ENCODE measurements at regions not wholly inside any gene's neighbourhood (a gene's known extent, or its start where the extent isn't known, plus 50 kb on each side); places are given as distances from the start of the nearest gene placed in this dataset.
"Not testable (repeated sequence)": the region's sequence is repeated elsewhere in the genome, so short reads cannot be mapped to it uniquely, and the experiment has no call there.

DNA sequence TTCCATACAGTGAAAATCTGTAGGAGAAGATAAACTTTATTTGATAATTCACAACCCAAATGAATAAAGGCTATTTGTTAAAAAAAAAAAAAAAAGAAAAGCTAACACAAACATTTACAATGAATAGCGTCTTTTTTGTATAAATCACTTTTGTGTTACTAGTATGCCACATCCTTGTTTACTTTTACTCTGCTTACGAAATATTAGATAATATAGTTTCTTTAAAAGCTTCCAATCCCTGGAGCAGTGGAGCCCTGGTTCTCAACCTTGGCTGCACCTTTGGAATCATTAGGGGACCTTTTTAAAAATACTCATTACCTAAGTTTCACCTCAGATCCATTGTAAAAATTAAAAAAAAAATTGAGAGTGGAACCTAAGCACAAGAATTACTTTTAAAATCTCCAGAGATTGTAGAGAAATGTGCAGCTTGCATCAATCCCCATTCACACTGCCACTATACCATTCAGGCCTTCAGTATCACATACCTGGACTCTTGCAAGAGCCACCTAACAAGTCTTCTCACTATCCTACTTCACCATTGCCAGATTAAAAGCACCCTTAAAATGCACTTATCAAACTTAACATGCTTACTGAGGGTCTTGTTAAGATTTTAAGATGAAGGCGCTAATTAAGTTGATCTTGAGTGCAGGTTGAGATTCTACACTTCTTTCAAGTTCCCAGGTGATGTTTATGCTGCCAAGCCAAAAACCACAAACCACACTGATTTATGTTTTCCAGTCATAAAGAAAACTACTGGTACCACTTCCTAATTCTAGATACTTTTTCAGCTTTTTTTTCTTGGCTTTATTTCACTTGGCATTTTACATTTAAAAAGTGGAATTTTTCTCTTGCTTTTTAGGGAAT, 59.7 kb upstream of the ZC3H15 start:
- H3K27ac ChIP-seq: no peak overlapping the region
- TF ChIP-seq ZFX (IDR thresholded peaks at IDR 0.05): no peak
- TF ChIP-seq, protein P1, sequence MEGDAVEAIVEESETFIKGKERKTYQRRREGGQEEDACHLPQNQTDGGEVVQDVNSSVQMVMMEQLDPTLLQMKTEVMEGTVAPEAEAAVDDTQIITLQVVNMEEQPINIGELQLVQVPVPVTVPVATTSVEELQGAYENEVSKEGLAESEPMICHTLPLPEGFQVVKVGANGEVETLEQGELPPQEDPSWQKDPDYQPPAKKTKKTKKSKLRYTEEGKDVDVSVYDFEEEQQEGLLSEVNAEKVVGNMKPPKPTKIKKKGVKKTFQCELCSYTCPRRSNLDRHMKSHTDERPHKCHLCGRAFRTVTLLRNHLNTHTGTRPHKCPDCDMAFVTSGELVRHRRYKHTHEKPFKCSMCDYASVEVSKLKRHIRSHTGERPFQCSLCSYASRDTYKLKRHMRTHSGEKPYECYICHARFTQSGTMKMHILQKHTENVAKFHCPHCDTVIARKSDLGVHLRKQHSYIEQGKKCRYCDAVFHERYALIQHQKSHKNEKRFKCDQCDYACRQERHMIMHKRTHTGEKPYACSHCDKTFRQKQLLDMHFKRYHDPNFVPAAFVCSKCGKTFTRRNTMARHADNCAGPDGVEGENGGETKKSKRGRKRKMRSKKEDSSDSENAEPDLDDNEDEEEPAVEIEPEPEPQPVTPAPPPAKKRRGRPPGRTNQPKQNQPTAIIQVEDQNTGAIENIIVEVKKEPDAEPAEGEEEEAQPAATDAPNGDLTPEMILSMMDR (conservative IDR thresholded peaks at IDR 0.05): no peak

DNA sequence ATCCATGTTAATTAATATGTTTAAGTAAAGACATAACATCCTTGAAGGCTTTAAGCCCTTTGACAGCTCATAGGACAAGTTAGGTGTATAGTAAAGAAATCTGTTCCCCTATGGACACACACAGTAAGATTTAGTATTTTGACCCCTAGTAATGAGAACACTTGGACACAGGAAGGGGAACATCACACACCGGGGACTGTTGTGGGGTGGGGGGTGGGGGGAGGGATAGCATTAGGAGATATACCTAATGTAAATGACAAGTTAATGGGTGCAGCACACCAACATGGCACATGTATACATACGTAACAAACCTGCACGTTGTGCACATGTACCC, 59.1 kb upstream of the ZC3H15 start:
- H3K27ac ChIP-seq: not testable (repeated sequence)

DNA sequence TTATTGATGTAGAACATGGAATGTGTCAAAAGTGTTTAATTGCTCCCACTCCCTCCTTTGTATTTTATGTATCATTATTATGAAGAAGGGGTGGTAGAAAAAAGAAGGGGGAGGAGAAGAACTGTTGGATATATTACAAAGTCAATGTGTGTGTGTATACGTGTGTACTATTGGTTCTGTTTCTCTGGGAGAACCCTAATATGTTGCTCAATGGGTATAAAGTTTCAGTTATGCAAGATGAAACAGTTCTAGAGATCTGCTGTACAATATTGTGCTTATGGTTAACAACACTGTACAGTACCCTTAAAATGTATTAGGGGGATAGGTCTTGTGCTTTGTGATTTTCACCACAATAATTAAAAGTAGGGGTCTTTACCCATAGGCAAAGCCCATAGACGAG, 58.1 kb upstream of the ZC3H15 start:
- no peak for TF ChIP-seq ZFX (IDR thresholded peaks at IDR 0.05)
- TF ChIP-seq, protein P1 (conservative IDR thresholded peaks at IDR 0.05): no peak
- H3K27ac ChIP-seq: no peak overlapping the region

DNA sequence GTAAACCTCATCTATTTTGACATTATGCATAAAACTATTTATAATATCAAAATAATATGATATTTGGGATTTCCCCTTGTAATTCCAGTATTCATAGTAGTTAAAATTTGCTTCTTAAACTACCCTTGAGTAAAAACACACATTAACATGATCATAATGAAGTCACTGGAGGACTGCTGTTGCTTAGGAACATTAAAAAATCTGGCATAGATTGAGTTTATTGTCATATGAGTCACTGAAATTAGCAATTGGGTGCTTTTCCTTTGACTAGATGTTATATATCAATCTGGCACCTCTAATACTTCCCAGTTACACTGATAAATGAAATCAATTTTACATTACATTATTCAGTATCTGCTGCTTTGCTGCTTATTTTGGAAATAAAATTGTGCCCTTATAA, 57.0 kb upstream of the ZC3H15 start:
- H3K27ac ChIP-seq: no peak overlapping the region
- TF ChIP-seq ZFX (IDR thresholded peaks at IDR 0.05): no peak
- TF ChIP-seq, protein P1 (conservative IDR thresholded peaks at IDR 0.05): no peak

DNA sequence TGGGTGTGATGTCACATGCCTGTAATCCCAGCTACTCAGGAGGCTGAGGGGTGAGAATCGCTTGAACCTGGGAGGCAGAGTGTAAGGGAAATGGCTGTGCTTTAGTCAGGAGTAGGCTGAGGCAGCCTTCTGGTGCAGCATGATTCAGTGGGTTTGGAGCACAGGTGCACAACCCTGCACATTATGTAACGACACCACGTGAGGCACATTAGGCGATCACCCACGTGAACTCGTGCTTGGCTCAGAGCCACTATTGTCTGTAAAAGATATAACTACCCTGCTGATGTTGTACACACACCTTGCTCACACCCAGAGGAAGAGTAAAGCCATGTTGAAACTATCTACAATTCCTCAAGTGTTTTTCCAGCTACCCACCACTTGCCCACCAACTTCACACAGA, 54.8 kb upstream of the ZC3H15 start:
- no peak overlapping the region for H3K27ac ChIP-seq

DNA sequence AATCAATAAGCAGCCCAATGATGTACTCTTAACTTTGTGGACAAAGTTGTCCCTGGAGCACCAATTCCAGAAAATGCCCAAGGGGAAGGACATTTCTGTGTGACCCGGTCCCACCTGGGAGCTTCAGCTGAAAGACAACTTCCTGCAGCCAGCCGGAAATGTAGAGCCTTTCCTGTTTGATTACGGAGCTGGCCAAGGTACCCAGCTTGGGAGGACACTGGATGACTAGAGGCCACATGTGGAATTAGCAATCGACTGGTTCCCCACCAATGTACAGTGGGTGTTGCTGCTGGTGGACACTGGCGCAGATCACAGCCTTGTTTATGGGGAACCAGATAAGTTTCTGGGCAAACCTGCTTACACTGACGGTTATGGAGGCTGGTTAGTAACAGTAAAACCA, 53.0 kb upstream of the ZC3H15 start:
- H3K27ac ChIP-seq: no peak overlapping the region
- TF ChIP-seq, protein P1 (conservative IDR thresholded peaks at IDR 0.05): no peak
- TF ChIP-seq ZFX (IDR thresholded peaks at IDR 0.05): no peak

More for the DNA sequence above, 54.8 kb upstream of the ZC3H15 start:
- TF ChIP-seq, protein P1 (conservative IDR thresholded peaks at IDR 0.05): no peak
- TF ChIP-seq ZFX (IDR thresholded peaks at IDR 0.05): no peak

DNA sequence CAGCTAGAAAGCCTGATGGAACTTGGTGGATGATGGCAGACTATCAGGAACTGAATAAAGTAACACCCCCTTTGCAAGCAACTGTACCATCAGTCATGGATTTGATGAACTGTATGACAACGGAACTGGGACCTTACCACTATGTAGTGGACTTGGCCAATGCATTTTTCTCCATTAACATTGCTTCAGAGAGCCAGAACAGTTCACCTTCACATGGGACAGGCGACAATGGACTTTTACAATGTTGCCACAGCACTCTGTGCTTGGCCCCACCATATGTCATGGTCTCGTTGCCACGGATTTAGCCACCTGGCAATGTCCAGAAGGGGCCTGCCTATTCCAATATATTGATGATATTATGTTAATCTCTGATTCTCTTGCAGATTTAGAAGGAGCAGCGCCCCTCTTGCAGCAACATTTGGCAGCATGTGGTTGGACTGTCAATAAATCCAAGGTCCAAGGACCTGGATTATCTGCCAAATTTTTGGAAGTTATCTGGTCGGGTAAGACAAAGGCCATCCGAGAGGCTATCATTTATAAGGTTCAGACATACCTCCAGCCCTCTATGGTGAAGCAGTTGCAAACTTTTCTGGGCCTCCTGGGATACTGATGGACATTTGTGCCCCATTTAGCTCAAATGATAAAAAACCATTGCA, 52.2 kb upstream of the ZC3H15 start:
- TF ChIP-seq ZFX (IDR thresholded peaks at IDR 0.05): no peak
- TF ChIP-seq, protein P1 (conservative IDR thresholded peaks at IDR 0.05): no peak
- H3K27ac ChIP-seq: no peak overlapping the region
